HEK293 (cell line): ENCODE measurements at regions not wholly inside any gene's neighbourhood (a gene's known extent, or its start where the extent isn't known, plus 50 kb on each side); places are given as distances from the start of the nearest gene placed in this dataset.
"Not testable (repeated sequence)": the region's sequence is repeated elsewhere in the genome, so short reads cannot be mapped to it uniquely, and the experiment has no call there.

ENCODE experiments used
- CTCF ChIA-PET: fragments of 350-600 bp; formaldehyde crosslinking; extraction: SDS; loops from one replicate; lab custom pipeline; 2021; ENCODE audit warnings: antibody characterized with exemption; lab: Yijun Ruan, JAX
- POLR2A ChIA-PET: fragments of 300-600 bp; formaldehyde crosslinking; extraction: SDS; loops from one replicate; lab custom pipeline; 2020; ENCODE audit warnings: antibody characterized with exemption, inconsistent platforms; lab: Yijun Ruan, JAX
- H3K27ac ChIP-seq: fragments of 200-500 bp; sonication (Bioruptor generic); 2 replicates; pipeline ENCODE4 v1.5.1; 2014; ENCODE audit warnings: low read depth, low read length, control low read depth, inconsistent platforms; ENCODE audit errors: extremely low read depth
- H3K36me3 ChIP-seq, 2 experiments: fragments of 200-500 bp in 1 of 2; sonication (Bioruptor generic) in 1 of 2; 1 replicate in 1 of 2; 2 replicates in 1 of 2; pipeline ENCODE4 v1.5.1; 2014 to 2017; ENCODE audit warnings: inconsistent platforms in 2 of 2, low read length in 2 of 2; ENCODE audit not compliant: control insufficient read depth in 2 of 2, insufficient read depth in 1 of 2
- H3K4me1 ChIP-seq: fragments of 200-500 bp; sonication (Bioruptor generic); 2 replicates; pipeline ENCODE4 v1.5.1; 2014; ENCODE audit warnings: mild to moderate bottlenecking, low read length, inconsistent platforms; ENCODE audit not compliant: control insufficient read depth, insufficient read depth
- H3K4me3 ChIP-seq: 2 replicates; pipeline ENCODE4 v1.5.1; 2011; ENCODE audit warnings: low read depth, mild to moderate bottlenecking, control low read depth, low read length, moderate library complexity
- H3K9me3 ChIP-seq: fragments of 200-500 bp; sonication (Bioruptor generic); 2 replicates; pipeline ENCODE4 v1.5.1; 2014; ENCODE audit warnings: low read depth, low read length, inconsistent platforms; ENCODE audit not compliant: control insufficient read depth, insufficient read depth
- CTCF ChIP-seq: fragments of 450-650 bp; formaldehyde crosslinking; IDR thresholded peaks from 2 replicates; pipeline ENCODE4 v1.5.1; 2016; ENCODE audit warnings: missing biosample characterization, missing genetic modification characterization
- REST ChIP-seq: fragments of 450-650 bp; formaldehyde crosslinking; IDR thresholded peaks from 2 replicates; pipeline ENCODE4 v1.5.1; 2016; ENCODE audit warnings: missing biosample characterization, missing genetic modification characterization
- SP7 ChIP-seq: fragments of 450-650 bp; formaldehyde crosslinking; IDR thresholded peaks from 2 replicates; pipeline ENCODE4 v1.5.1; 2016; ENCODE audit warnings: missing biosample characterization, missing genetic modification characterization
- TSHZ1 ChIP-seq: fragments of 450-650 bp; formaldehyde crosslinking; IDR thresholded peaks from 2 replicates; pipeline ENCODE4 v1.5.1; 2016; ENCODE audit warnings: missing biosample characterization, missing genetic modification characterization, borderline replicate concordance
- ZBTB17 ChIP-seq: fragments of 450-650 bp; formaldehyde crosslinking; IDR thresholded peaks from 2 replicates; pipeline ENCODE4 v1.5.1; 2016; ENCODE audit warnings: missing biosample characterization, missing genetic modification characterization
- ZBTB21 ChIP-seq: fragments of 450-650 bp; formaldehyde crosslinking; IDR thresholded peaks from 2 replicates; pipeline ENCODE4 v1.5.1; 2017; ENCODE audit warnings: missing biosample characterization, missing genetic modification characterization
- ZNF10 ChIP-seq: fragments of 450-650 bp; formaldehyde crosslinking; IDR thresholded peaks from 2 replicates; pipeline ENCODE4 v1.5.1; 2017; ENCODE audit warnings: missing biosample characterization, missing genetic modification characterization
- ZNF114 ChIP-seq: fragments of 450-650 bp; formaldehyde crosslinking; IDR thresholded peaks from 2 replicates; pipeline ENCODE4 v1.5.0; 2017; ENCODE audit warnings: missing biosample characterization, missing genetic modification characterization
- ZNF18 ChIP-seq: fragments of 450-650 bp; formaldehyde crosslinking; IDR thresholded peaks from 2 replicates; pipeline ENCODE4 v1.5.1; 2016; ENCODE audit warnings: missing biosample characterization, missing genetic modification characterization
- ZNF280C ChIP-seq: fragments of 450-650 bp; formaldehyde crosslinking; IDR thresholded peaks from 2 replicates; pipeline ENCODE4 v1.5.1; 2016; ENCODE audit warnings: missing biosample characterization, missing genetic modification characterization
- ZNF404 ChIP-seq: fragments of 450-650 bp; formaldehyde crosslinking; IDR thresholded peaks from 2 replicates; pipeline ENCODE4 v1.5.1; 2017; ENCODE audit warnings: missing biosample characterization, missing genetic modification characterization
- ZNF513 ChIP-seq: fragments of 450-650 bp; IDR thresholded peaks from 2 replicates; pipeline ENCODE4 v1.5.1; 2018; ENCODE audit warnings: missing biosample characterization, missing genetic modification characterization
- ZNF521 ChIP-seq: fragments of 450-650 bp; formaldehyde crosslinking; IDR thresholded peaks from 2 replicates; pipeline ENCODE4 v1.5.1; 2017; ENCODE audit warnings: missing biosample characterization, mild to moderate bottlenecking, missing genetic modification characterization
- ZNF580 ChIP-seq: fragments of 450-650 bp; formaldehyde crosslinking; IDR thresholded peaks from 2 replicates; pipeline ENCODE4 v1.5.1; 2016; ENCODE audit warnings: missing biosample characterization, missing genetic modification characterization
- ZNF792 ChIP-seq: fragments of 450-650 bp; formaldehyde crosslinking; IDR thresholded peaks from 2 replicates; pipeline ENCODE4 v1.5.1; 2016; ENCODE audit warnings: missing biosample characterization, missing genetic modification characterization

- TF ChIP-seq REST, result no peak
- no peak for TF ChIP-seq ZNF280C (tag by site-specific recombination)
- TF ChIP-seq ZNF114, result no peak
- TF ChIP-seq ZNF18, result no peak
- TF ChIP-seq ZNF792 (tag by site-specific recombination), result no peak
- TF ChIP-seq ZNF10 (tag by site-specific recombination), result no peak
Measured at GRCh38 chr5:29460971-29461559, 1732.4 kb upstream of the CDH6 start (continued).

- H3K4me1 ChIP-seq, CTCF ChIA-PET, H3K27ac ChIP-seq, H3K9me3 ChIP-seq, H3K4me3 ChIP-seq, H3K36me3 ChIP-seq, POLR2A ChIA-PET: not testable (repeated sequence)
Measured at GRCh38 chr5:29451004-29451403, 1742.5 kb upstream of the CDH6 start.

- TF ChIP-seq CTCF (tag by site-specific recombination), result no peak
- TF ChIP-seq ZNF404, result no peak
- no peak for TF ChIP-seq ZBTB21 (tag by site-specific recombination)
- Histone ChIP-seq H3K4me3 (no peak overlapping the region), H3K9me3 (no peaks in the 10 kb centered on the region), H3K36me3 (no peaks in the 10 kb centered on the region), H3K27ac (no peak overlapping the region), H3K4me1 (no peaks in the 10 kb centered on the region)
- ChIA-PET CTCF (interaction anchor here (0.7 kb wide), 1 partner anchor 152 kb away, joined by 3 read pairs; no protein-coding TSS in a partner anchor), POLR2A (no interaction called here)
Measured at GRCh38 chr5:29414681-29415080, 1778.8 kb upstream of the CDH6 start.

- no peak overlapping the region for H3K27ac ChIP-seq
- POLR2A ChIA-PET, result no interaction called here
- no peaks in the 10 kb centered on the region for H3K4me1 ChIP-seq
- H3K9me3 ChIP-seq, result no peaks in the 10 kb centered on the region
- H3K36me3 ChIP-seq, result no peaks in the 10 kb centered on the region
- CTCF ChIA-PET, result no interaction called here
- no peak overlapping the region for H3K4me3 ChIP-seq
- TF ChIP-seq SP7 (tag by site-specific recombination), result no peak
- no peak for TF ChIP-seq ZNF513 (tag by site-specific recombination)
- no peak for TF ChIP-seq ZNF521 (tag by site-specific recombination)
- no peak for TF ChIP-seq ZNF580
- no peak for TF ChIP-seq TSHZ1 (tag by site-specific recombination)
- TF ChIP-seq ZBTB17, result no peak
Measured at GRCh38 chr5:29412979-29413378, 1780.5 kb upstream of the CDH6 start.
